ENCODE measurements at regions not wholly inside any gene's neighbourhood (a gene's known extent, or its start where the extent isn't known, plus 50 kb on each side); places are given as distances from the start of the nearest gene placed in this dataset.

DNA sequence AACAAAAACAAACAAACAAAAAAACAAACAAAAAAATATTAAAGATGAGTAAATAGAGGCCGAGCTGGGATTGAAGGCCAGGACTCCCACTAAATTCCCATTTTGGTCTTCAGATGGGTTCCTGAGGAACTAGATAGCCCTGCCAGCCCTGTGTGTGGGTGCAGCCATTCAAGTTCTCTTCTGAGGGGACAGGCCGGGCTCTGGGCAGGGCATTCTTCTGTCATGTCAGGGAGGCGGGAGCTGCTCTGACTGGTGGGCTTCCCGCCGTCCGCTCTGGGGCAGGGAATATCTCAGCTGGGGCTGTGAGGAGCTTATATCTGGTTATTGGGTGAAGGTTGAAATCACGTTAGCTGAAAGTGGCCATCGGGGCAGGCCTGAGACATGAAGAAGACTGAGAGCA lies 127.3 kb upstream of the CXCR4 start:
- TF ChIP-seq GATA3 (IDR thresholded peaks at IDR 0.05; ENCODE audit: low read depth, low read length) (no peak), GATA2 (IDR thresholded peaks at IDR 0.05; ENCODE audit: low read depth, low read length) (no peak)

Measured in SH-SY5Y (cell line).